HG02870 (cell line): ENCODE measurements at regions not wholly inside any gene's neighbourhood (a gene's known extent, or its start where the extent isn't known, plus 50 kb on each side); places are given as distances from the start of the nearest gene placed in this dataset.

Experiments
- ATAC-seq: cut with Tn5 transposase; IDR thresholded peaks from one replicate; pipeline ENCODE4 v1.9.1; 2021; ENCODE audit warnings: mild to moderate bottlenecking, moderate library complexity; ENCODE audit not compliant: unreplicated experiment

GRCh38 chr10:65291286-65291685 lies 1634.5 kb upstream of the LRRTM3 start:
- no peak for ATAC-seq

GRCh38 chr10:65292551-65292950 lies 1633.3 kb upstream of the LRRTM3 start:
- no peak for ATAC-seq

- ATAC-seq: no peak
These were observed 1631.5 kb upstream of the LRRTM3 start for GRCh38 chr10:65294329-65294728.

- no peak for ATAC-seq
These were observed 1624.7 kb upstream of the LRRTM3 start for GRCh38 chr10:65301181-65301580.

- no peak for ATAC-seq
These were observed 1619.6 kb upstream of the LRRTM3 start for GRCh38 chr10:65306201-65306600.

- no peak for ATAC-seq
These were observed 1613.0 kb upstream of the LRRTM3 start for GRCh38 chr10:65312876-65313275.

GRCh38 chr10:65313406-65313805 lies 1612.4 kb upstream of the LRRTM3 start:
- no peak for ATAC-seq

- no peak for ATAC-seq
These were observed 1611.6 kb upstream of the LRRTM3 start for GRCh38 chr10:65314253-65314652.

- no peak for ATAC-seq
These were observed 1606.3 kb upstream of the LRRTM3 start for GRCh38 chr10:65319493-65319892.

GRCh38 chr10:65320236-65321026 lies 1605.4 kb upstream of the LRRTM3 start:
- no peak for ATAC-seq

GRCh38 chr10:65323802-65324201 lies 1602.0 kb upstream of the LRRTM3 start:
- ATAC-seq: no peak

GRCh38 chr10:65325913-65326312 lies 1599.9 kb upstream of the LRRTM3 start:
- no peak for ATAC-seq

GRCh38 chr10:65328486-65328885 lies 1597.3 kb upstream of the LRRTM3 start:
- ATAC-seq: no peak

- ATAC-seq: no peak
These were observed 1590.5 kb upstream of the LRRTM3 start for GRCh38 chr10:65335311-65335710.

GRCh38 chr10:65340340-65340739 lies 1585.5 kb upstream of the LRRTM3 start:
- no peak for ATAC-seq

- ATAC-seq: no peak
These were observed 1584.4 kb upstream of the LRRTM3 start for GRCh38 chr10:65341323-65341925.

GRCh38 chr10:65342245-65342644 lies 1583.6 kb upstream of the LRRTM3 start:
- no peak for ATAC-seq

GRCh38 chr10:65346466-65346865 lies 1579.4 kb upstream of the LRRTM3 start:
- ATAC-seq: no peak

GRCh38 chr10:65348637-65349036 lies 1577.2 kb upstream of the LRRTM3 start:
- ATAC-seq: no peak

GRCh38 chr10:65350611-65351010 lies 1575.2 kb upstream of the LRRTM3 start:
- ATAC-seq: no peak

GRCh38 chr10:65355141-65355680 lies 1570.6 kb upstream of the LRRTM3 start:
- ATAC-seq: no peak

- ATAC-seq: no peak
These were observed 1567.3 kb upstream of the LRRTM3 start for GRCh38 chr10:65358565-65358964.
